Activated B cell treated with CpG ODN at 0.5 μM for 24 hours (primary cell): ENCODE measurements at regions not wholly inside any gene's neighbourhood (a gene's known extent, or its start where the extent isn't known, plus 50 kb on each side); places are given as distances from the start of the nearest gene placed in this dataset.
A peak's percentile ranks its signal among the peaks of the same experiment; 100 is the strongest.

ENCODE experiments used
- ATAC-seq: fragments of 200-7000 bp; cut with Tn5 transposase; one replicate; pipeline ENCODE4 v1.10.0; 2021; ENCODE audit warnings: low read depth, mild to moderate bottlenecking, moderate library complexity
- CTCF ChIA-PET: fragments of 350-600 bp; sonication (Branson Sonifier 250); formaldehyde crosslinking; loops from one replicate; lab custom pipeline; 2021; ENCODE audit warnings: antibody characterized with exemption; lab: Charles Lee
- POLR2A ChIA-PET: fragments of 350-600 bp; sonication (Branson Sonifier 250); formaldehyde crosslinking; loops from one replicate; lab custom pipeline; 2021; ENCODE audit warnings: antibody characterized with exemption; lab: Charles Lee
- DNase-seq: peaks from one replicate; pipeline ENCODE4 v3.0.0; 2022
- H3K27ac Mint-ChIP-seq: one replicate; pipeline ENCODE4 v1.8.0; 2020; ENCODE audit warnings: mixed read lengths
- H3K27me3 Mint-ChIP-seq: one replicate; pipeline ENCODE4 v1.8.0; 2021; ENCODE audit warnings: mixed read lengths
- H3K36me3 Mint-ChIP-seq: one replicate; pipeline ENCODE4 v1.8.0; 2021; ENCODE audit warnings: low read depth, mixed read lengths
- H3K4me1 Mint-ChIP-seq: one replicate; pipeline ENCODE4 v1.8.0; 2021; ENCODE audit warnings: mixed read lengths
- H3K4me3 Mint-ChIP-seq: one replicate; pipeline ENCODE4 v1.8.0; 2020; ENCODE audit warnings: mild to moderate bottlenecking, mixed read lengths
- H3K9me3 Mint-ChIP-seq: one replicate; pipeline ENCODE4 v1.8.0; 2020; ENCODE audit warnings: mixed read lengths
- intact Hi-C: fragments of 100-400 bp; cut with micrococcal nuclease; formaldehyde crosslinking; loops from one replicate; pipeline ENCODE4 v1.15.1; 2024
- TF ChIP-seq, protein P1 (sequence below): fragments of 200-600 bp; IDR thresholded peaks from one replicate; pipeline ENCODE4 v1.8.0; 2022; ENCODE audit warnings: antibody characterized with exemption, mild to moderate bottlenecking

DNA sequence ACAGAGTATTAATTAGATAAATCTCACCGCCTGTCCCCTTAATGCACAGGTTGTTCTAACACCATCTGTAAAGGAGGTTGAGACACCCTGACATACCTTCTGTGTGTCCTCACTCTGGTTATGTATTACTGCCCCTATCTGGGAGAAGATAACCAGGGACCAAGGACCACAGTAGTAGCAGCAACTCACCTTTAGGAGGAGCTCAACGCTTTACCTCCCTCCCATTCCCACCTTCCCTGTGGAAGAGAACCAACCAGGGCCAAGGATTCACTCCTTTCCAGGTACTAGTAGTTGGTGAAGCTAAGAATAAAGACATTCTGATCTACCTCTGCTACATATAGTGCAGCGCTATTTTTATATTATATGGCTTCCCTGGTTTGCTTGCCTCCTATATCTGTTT is 232.6 kb downstream of the MEX3B start:
- DNase-seq: no peak
- TF ChIP-seq, protein P1, sequence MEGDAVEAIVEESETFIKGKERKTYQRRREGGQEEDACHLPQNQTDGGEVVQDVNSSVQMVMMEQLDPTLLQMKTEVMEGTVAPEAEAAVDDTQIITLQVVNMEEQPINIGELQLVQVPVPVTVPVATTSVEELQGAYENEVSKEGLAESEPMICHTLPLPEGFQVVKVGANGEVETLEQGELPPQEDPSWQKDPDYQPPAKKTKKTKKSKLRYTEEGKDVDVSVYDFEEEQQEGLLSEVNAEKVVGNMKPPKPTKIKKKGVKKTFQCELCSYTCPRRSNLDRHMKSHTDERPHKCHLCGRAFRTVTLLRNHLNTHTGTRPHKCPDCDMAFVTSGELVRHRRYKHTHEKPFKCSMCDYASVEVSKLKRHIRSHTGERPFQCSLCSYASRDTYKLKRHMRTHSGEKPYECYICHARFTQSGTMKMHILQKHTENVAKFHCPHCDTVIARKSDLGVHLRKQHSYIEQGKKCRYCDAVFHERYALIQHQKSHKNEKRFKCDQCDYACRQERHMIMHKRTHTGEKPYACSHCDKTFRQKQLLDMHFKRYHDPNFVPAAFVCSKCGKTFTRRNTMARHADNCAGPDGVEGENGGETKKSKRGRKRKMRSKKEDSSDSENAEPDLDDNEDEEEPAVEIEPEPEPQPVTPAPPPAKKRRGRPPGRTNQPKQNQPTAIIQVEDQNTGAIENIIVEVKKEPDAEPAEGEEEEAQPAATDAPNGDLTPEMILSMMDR: no peak
- Mint-ChIP-seq H3K4me3 (no peak overlapping the region), H3K4me1 (peaks cover 2% of the 10 kb centered on the region), H3K9me3 (no peaks in the 10 kb centered on the region), H3K36me3 (no peaks in the 10 kb centered on the region), H3K27me3 (peaks cover 5% of the 10 kb centered on the region), H3K27ac (no peak overlapping the region)
- intact Hi-C loops: no loop called here
- ATAC-seq: no peak
- CTCF ChIA-PET: no interaction called here
- POLR2A ChIA-PET: no interaction called here

DNA sequence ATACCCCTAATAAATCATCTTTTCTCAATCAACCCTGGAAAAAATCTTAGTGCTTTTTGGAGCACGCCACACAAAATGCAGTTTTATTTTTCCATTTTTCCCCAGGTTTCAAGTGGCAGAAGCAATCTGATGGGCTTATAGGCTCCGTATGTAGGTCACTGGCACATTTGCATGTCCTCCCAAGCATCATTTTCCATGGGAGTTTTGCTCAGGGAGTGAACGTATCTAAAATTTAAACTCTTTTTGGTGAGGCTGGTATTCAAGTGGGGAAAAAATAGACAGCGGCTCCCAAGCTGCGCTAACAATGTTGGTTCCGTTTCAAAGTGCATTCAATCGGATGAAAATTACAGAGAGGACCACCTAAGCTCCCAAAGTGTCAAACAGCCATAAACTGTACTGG is 233.4 kb downstream of the MEX3B start:
- peaks cover 2% of the 10 kb centered on the region for H3K4me1 Mint-ChIP-seq
- no peaks in the 10 kb centered on the region for H3K9me3 Mint-ChIP-seq
- no peaks in the 10 kb centered on the region for H3K36me3 Mint-ChIP-seq
- no peak for DNase-seq
- ChIA-PET CTCF (no interaction called here), POLR2A (no interaction called here)
- TF ChIP-seq, protein P1: no peak
- ATAC-seq: no peak
- H3K27me3 Mint-ChIP-seq: peaks cover 5% of the 10 kb centered on the region
- intact Hi-C loops: no loop called here
- H3K4me3 Mint-ChIP-seq: no peak overlapping the region
- H3K27ac Mint-ChIP-seq: no peak overlapping the region

DNA sequence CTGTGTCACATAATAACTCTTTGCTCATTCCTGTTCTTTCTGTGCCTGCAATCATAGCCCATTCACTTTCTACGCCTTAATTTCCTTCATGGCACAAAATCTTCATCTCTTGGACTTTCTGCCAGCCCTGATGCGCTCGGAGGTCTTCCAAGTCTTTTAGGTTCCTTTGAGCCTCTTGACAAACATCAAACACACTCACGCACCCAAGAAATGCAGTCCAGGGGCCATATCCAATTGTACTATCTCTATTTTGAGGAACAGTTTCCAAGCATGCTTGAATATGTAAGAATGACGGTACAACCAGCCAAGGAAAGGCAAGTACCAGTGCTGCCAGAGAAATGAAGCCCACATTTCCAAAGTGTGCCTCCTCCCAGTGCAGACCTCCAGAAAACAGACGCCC is 234.1 kb downstream of the MEX3B start:
- ATAC-seq: no peak
- CTCF ChIA-PET: no interaction called here

DNA sequence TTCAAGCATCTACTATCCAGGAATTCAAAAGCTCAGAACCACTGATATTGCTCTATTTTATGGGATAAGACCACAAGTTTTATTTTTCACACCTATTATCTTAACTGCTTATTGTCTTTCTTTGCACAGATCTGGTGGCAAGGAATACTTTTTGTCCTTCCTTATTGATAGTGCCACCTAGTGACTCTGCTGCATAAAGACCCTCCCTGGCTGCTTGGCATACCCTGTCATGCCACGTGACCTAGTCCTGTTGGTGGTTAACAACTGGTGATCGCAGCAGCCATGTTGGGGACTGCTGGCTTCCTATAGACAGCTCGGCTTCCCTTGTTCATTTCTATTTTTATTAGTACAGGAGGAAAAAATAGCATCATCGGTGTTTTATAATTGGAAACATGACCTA is 236.3 kb downstream of the MEX3B start:
- POLR2A ChIA-PET: no interaction called here
- TF ChIP-seq, protein P1: no peak
- ATAC-seq (peak; percentile 21), DNase-seq (no peak)
- Mint-ChIP-seq H3K9me3 (no peaks in the 10 kb centered on the region), H3K36me3 (no peaks in the 10 kb centered on the region), H3K27me3 (no peaks in the 10 kb centered on the region), H3K4me3 (no peak overlapping the region), H3K27ac (no peak overlapping the region), H3K4me1 (peaks cover 2% of the 10 kb centered on the region)
- CTCF ChIA-PET: no interaction called here
- intact Hi-C loops: no loop called here

More for the DNA sequence above, 234.1 kb downstream of the MEX3B start:
- H3K27me3 Mint-ChIP-seq: peaks cover 5% of the 10 kb centered on the region
- intact Hi-C loops: no loop called here
- no peak overlapping the region for H3K27ac Mint-ChIP-seq
- TF ChIP-seq, protein P1: no peak
- H3K9me3 Mint-ChIP-seq: no peaks in the 10 kb centered on the region
- H3K36me3 Mint-ChIP-seq: no peaks in the 10 kb centered on the region
- H3K4me1 Mint-ChIP-seq: peaks cover 2% of the 10 kb centered on the region
- no peak for DNase-seq
- POLR2A ChIA-PET: no interaction called here
- no peak overlapping the region for H3K4me3 Mint-ChIP-seq

DNA sequence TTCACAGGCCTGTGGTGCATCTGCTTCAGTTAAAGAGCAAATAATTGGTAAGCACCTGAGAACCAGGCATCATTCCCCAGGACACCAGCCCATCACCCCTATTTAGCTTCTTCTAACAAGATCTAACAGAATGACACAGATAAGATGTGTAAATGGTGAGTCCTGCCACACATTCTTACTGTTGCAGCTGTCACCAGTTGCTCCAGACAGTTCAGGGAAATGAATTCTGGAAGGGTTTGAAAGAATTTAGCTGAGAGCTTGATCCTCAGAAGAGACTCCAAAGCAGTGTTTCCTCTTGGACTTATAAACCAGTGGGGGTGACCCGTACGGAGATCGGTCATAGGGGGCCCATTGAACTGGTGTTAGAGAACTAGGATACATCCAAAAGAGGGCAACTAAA is 238.0 kb downstream of the MEX3B start:
- ChIA-PET POLR2A (no interaction called here), CTCF (no interaction called here)
- Mint-ChIP-seq H3K27me3 (no peaks in the 10 kb centered on the region), H3K4me3 (no peak overlapping the region), H3K4me1 (peaks cover 2% of the 10 kb centered on the region), H3K9me3 (no peaks in the 10 kb centered on the region), H3K36me3 (no peaks in the 10 kb centered on the region), H3K27ac (no peak overlapping the region)
- DNase-seq (no peak), ATAC-seq (no peak)
- TF ChIP-seq, protein P1: no peak
- intact Hi-C loops: no loop called here
